HCT116 (cell line): ENCODE measurements at regions not wholly inside any gene's neighbourhood (a gene's known extent, or its start where the extent isn't known, plus 50 kb on each side); places are given as distances from the start of the nearest gene placed in this dataset.

ENCODE experiments used
- CTCF ChIP-seq, 3 experiments: fragments of 200-600 bp in 1 of 3; sonication (generic) in 1 of 3; IDR thresholded peaks in 2 of 3; conservative IDR thresholded peaks in 1 of 3; 2 replicates each; pipeline ENCODE4 v1.5.1; 2012 to 2017; ENCODE audit warnings: low read depth in 2 of 3, low read length in 2 of 3, antibody characterized with exemption in 1 of 3, borderline replicate concordance in 1 of 3, control low read depth in 1 of 3, mild to moderate bottlenecking in 1 of 3, mixed read lengths in 1 of 3, mixed run types in 1 of 3, moderate library complexity in 1 of 3; ENCODE audit not compliant: insufficient read depth in 1 of 3
- EZH2 ChIP-seq: fragments of 200-600 bp; sonication (generic); IDR thresholded peaks from 2 replicates; pipeline ENCODE4 v1.6.1; 2017; ENCODE audit warnings: antibody characterized with exemption, mixed run types
- EZH2phosphoT487 ChIP-seq: fragments of 200-600 bp; IDR thresholded peaks from 2 replicates; pipeline ENCODE4 v1.6.1; 2018; ENCODE audit warnings: antibody characterized with exemption, borderline replicate concordance
- FOSL1 ChIP-seq: IDR thresholded peaks from 2 replicates; pipeline ENCODE4 v1.6.1; 2012; ENCODE audit warnings: low read depth
- POLR2A ChIP-seq: IDR thresholded peaks from 2 replicates; pipeline ENCODE4 v1.7.0; 2011; ENCODE audit warnings: borderline replicate concordance; ENCODE audit not compliant: insufficient read depth, insufficient read length; ENCODE audit errors: extremely low read depth
- RAD21 ChIP-seq: IDR thresholded peaks from 2 replicates; pipeline ENCODE4 v1.6.1; 2012; ENCODE audit warnings: low read depth, mild to moderate bottlenecking
- SP1 ChIP-seq: IDR thresholded peaks from 2 replicates; pipeline ENCODE4 v1.6.1; 2012; ENCODE audit warnings: low read depth
- YY1 ChIP-seq: IDR thresholded peaks from 2 replicates; pipeline ENCODE4 v1.6.1; 2011; ENCODE audit warnings: low read length, low read depth, moderate library complexity, mild to moderate bottlenecking; ENCODE audit not compliant: insufficient replicate concordance; ENCODE audit errors: extremely low read depth
- ZBTB33 ChIP-seq: IDR thresholded peaks from 2 replicates; pipeline ENCODE4 v1.6.1; 2011; ENCODE audit warnings: mild to moderate bottlenecking, low read length, moderate library complexity; ENCODE audit not compliant: insufficient replicate concordance; ENCODE audit errors: extremely low read depth
- TF ChIP-seq, protein P1 (sequence below): IDR thresholded peaks from 2 replicates; pipeline ENCODE4 v1.6.1; 2012

GRCh38 chr13:76339649-76340048 is 546.6 kb downstream of the KCTD12 start:
- no peak for TF ChIP-seq CTCF (IDR thresholded peaks at IDR 0.05 in 2 of 3, conservative IDR thresholded peaks at IDR 0.05 in 1 of 3; ENCODE audit: borderline replicate concordance in 1 of 3, insufficient read depth in 1 of 3, low read depth in 2 of 3, low read length in 2 of 3)
- no peak for TF ChIP-seq POLR2A
- no peak for TF ChIP-seq EZH2
- no peak for TF ChIP-seq SP1
- no peak for TF ChIP-seq YY1
- no peak for TF ChIP-seq FOSL1
- no peak for TF ChIP-seq RAD21
- TF ChIP-seq ZBTB33, result no peak
- TF ChIP-seq, protein P1, sequence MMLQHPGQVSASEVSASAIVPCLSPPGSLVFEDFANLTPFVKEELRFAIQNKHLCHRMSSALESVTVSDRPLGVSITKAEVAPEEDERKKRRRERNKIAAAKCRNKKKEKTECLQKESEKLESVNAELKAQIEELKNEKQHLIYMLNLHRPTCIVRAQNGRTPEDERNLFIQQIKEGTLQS, result no peak
- no peak for TF ChIP-seq EZH2phosphoT487
